GM23338 (cell line): ENCODE measurements at regions not wholly inside any gene's neighbourhood (a gene's known extent, or its start where the extent isn't known, plus 50 kb on each side); places are given as distances from the start of the nearest gene placed in this dataset.

Experiments used
- ATAC-seq: fragments of 200-7000 bp; cut with Tn5 transposase; 3 replicates; pipeline ENCODE4 v1.9.1; 2020
- DNase-seq: peaks from one replicate; pipeline ENCODE4 v3.0.0-alpha.2; 2015; ENCODE audit warnings: low spot score
- H2AFZ ChIP-seq: fragments of 200-600 bp; sonication (generic); 2 replicates; pipeline ENCODE4 v1.8.0; 2016; ENCODE audit warnings: antibody characterized with exemption, mild to moderate bottlenecking, moderate library complexity
- H3F3A ChIP-seq: fragments of 200-600 bp; sonication (generic); replicated peaks from 2 replicates; pipeline ENCODE4 v1.8.0; 2017; ENCODE audit warnings: antibody characterized with exemption, mixed run types, low read depth
- H3K27ac ChIP-seq: fragments of 200-600 bp; sonication (generic); 2 replicates; pipeline ENCODE4 v1.6.1; 2016; ENCODE audit warnings: low read depth
- H3K27me3 ChIP-seq: fragments of 200-600 bp; sonication (generic); 2 replicates; pipeline ENCODE4 v1.8.0; 2016; ENCODE audit warnings: mild to moderate bottlenecking, mixed run types, moderate library complexity; ENCODE audit not compliant: insufficient read depth
- H3K36me3 ChIP-seq: fragments of 200-600 bp; sonication (generic); 2 replicates; pipeline ENCODE4 v1.8.0; 2016; ENCODE audit warnings: mild to moderate bottlenecking; ENCODE audit not compliant: insufficient read depth
- H3K4me1 ChIP-seq: fragments of 200-600 bp; sonication (generic); 2 replicates; pipeline ENCODE4 v1.8.0; 2016; ENCODE audit warnings: mild to moderate bottlenecking, moderate library complexity; ENCODE audit not compliant: insufficient read depth
- H3K4me2 ChIP-seq: fragments of 200-600 bp; sonication (generic); 2 replicates; pipeline ENCODE4 v1.7.1; 2017; ENCODE audit warnings: mixed run types
- H3K4me3 ChIP-seq: fragments of 200-600 bp; sonication (generic); 2 replicates; pipeline ENCODE4 v1.6.1; 2016; ENCODE audit warnings: mixed run types
- H3K79me2 ChIP-seq: fragments of 200-600 bp; sonication (generic); replicated peaks from 2 replicates; pipeline ENCODE4 v1.8.0; 2017; ENCODE audit warnings: mild to moderate bottlenecking; ENCODE audit not compliant: insufficient read depth
- H3K9me2 ChIP-seq: fragments of 200-600 bp; sonication (generic); 2 replicates; pipeline ENCODE4 v1.8.0; 2017; ENCODE audit not compliant: insufficient read depth
- H4K20me1 ChIP-seq: fragments of 200-600 bp; sonication (generic); replicated peaks from 2 replicates; pipeline ENCODE4 v1.8.0; 2017; ENCODE audit warnings: mild to moderate bottlenecking; ENCODE audit not compliant: insufficient read depth
- H3K27ac Mint-ChIP-seq: 2 replicates; pipeline ENCODE4 v1.8.0; 2020; ENCODE audit warnings: inconsistent platforms, mild to moderate bottlenecking, moderate library complexity, mixed read lengths
- H3K27me3 Mint-ChIP-seq: 3 replicates; pipeline ENCODE4 v1.8.0; 2022; ENCODE audit warnings: low read depth, mild to moderate bottlenecking, moderate library complexity, mixed read lengths, inconsistent platforms; ENCODE audit not compliant: insufficient read depth, poor library complexity
- H3K36me3 Mint-ChIP-seq: 3 replicates; pipeline ENCODE4 v1.8.0; 2021; ENCODE audit warnings: low read depth, mild to moderate bottlenecking, inconsistent platforms, moderate library complexity, mixed read lengths
- H3K4me1 Mint-ChIP-seq: 3 replicates; pipeline ENCODE4 v1.8.0; 2020; ENCODE audit warnings: mild to moderate bottlenecking, inconsistent platforms, mixed read lengths
- H3K4me3 Mint-ChIP-seq: 3 replicates; pipeline ENCODE4 v1.8.0; 2021; ENCODE audit warnings: moderate library complexity, mild to moderate bottlenecking, inconsistent platforms, mixed read lengths
- H3K9me3 Mint-ChIP-seq: 3 replicates; pipeline ENCODE4 v1.8.0; 2020; ENCODE audit warnings: moderate library complexity, mild to moderate bottlenecking, inconsistent platforms, mixed read lengths
- CREB1 ChIP-seq: fragments of 250-450 bp; sonication (Bioruptor Pico); IDR thresholded peaks from 2 replicates; pipeline ENCODE4 v1.5.0; 2020; ENCODE audit warnings: low read depth, mild to moderate bottlenecking, moderate library complexity
- EZH2 ChIP-seq: fragments of 200-600 bp; sonication (generic); IDR thresholded peaks from one replicate; pipeline ENCODE4 v1.8.0; 2017; ENCODE audit warnings: antibody characterized with exemption, mild to moderate bottlenecking, low read depth; ENCODE audit not compliant: unreplicated experiment
- JUNB ChIP-seq: IDR thresholded peaks from one replicate; pipeline ENCODE4 v1.6.1; 2016; ENCODE audit warnings: antibody characterized with exemption; ENCODE audit not compliant: unreplicated experiment
- NANOG ChIP-seq: IDR thresholded peaks from 2 replicates; pipeline ENCODE4 v1.6.1; 2016; ENCODE audit warnings: antibody characterized with exemption, borderline replicate concordance
- POLR2AphosphoS5 ChIP-seq: IDR thresholded peaks from 2 replicates; pipeline ENCODE4 v1.6.1; 2016; ENCODE audit warnings: antibody characterized with exemption, low read depth
- ZNF331 ChIP-seq: fragments of 250-450 bp; sonication (Bioruptor Pico); IDR thresholded peaks from 2 replicates; pipeline ENCODE4 v1.5.0; 2020; ENCODE audit warnings: low read depth, mild to moderate bottlenecking, moderate library complexity
- TF ChIP-seq, protein P1 (sequence below): fragments of 250-450 bp; sonication (Bioruptor Pico); IDR thresholded peaks from 2 replicates; pipeline ENCODE4 v1.5.0; 2020; ENCODE audit warnings: mild to moderate bottlenecking, moderate library complexity
- TF ChIP-seq, protein P2 (sequence below): IDR thresholded peaks from 2 replicates; pipeline ENCODE4 v1.6.1; 2016; ENCODE audit warnings: antibody characterized with exemption

DNA sequence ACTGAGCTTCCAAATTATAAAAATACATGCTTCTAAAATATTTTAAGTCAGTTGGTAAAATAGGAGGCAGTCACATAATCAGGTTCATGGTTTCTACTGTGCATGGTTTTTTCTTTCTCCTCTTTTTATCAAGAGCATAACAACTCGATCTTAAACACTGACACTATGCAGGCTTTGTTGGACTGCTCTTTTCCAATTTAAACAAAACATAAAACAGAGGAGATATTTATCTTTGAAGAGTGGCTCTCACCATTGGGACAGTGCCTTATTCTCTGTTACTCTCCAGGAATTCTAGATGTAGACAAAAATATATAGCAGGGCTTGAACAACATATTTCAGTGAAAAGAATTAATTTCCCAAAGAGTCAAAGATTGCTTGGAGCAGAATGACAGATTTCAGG, 883.5 kb upstream of the ADGRL2 start:
- Mint-ChIP-seq H3K9me3 (no peaks in the 10 kb centered on the region; the same call in 2 of the 3 replicates), H3K4me1 (no peaks in the 10 kb centered on the region), H3K36me3 (no peaks in the 10 kb centered on the region), H3K27me3 (no peaks in the 10 kb centered on the region), H3K4me3 (no peak overlapping the region), H3K27ac (no peak overlapping the region)
- Histone ChIP-seq H3K4me3 (no peak overlapping the region), H3F3A (no peaks in the 10 kb centered on the region), H3K4me1 (no peaks in the 10 kb centered on the region), H3K79me2 (no peaks in the 10 kb centered on the region), H3K36me3 (no peaks in the 10 kb centered on the region), H3K9me2 (no peaks in the 10 kb centered on the region), H3K27me3 (no peaks in the 10 kb centered on the region), H3K27ac (no peak overlapping the region), H3K4me2 (no peak overlapping the region), H2AFZ (0 out of 2 replicates have a peak overlapping the region, but pooled peaks have one; percentile 28), H4K20me1 (no peaks in the 10 kb centered on the region)
- ATAC-seq (no peak), DNase-seq (no peak)
- TF ChIP-seq JUNB (no peak), POLR2AphosphoS5 (no peak), NANOG (no peak), ZNF331 (no peak), CREB1 (CRISPR knock-in tag) (no peak), EZH2 (no peak)
- TF ChIP-seq, protein P1, sequence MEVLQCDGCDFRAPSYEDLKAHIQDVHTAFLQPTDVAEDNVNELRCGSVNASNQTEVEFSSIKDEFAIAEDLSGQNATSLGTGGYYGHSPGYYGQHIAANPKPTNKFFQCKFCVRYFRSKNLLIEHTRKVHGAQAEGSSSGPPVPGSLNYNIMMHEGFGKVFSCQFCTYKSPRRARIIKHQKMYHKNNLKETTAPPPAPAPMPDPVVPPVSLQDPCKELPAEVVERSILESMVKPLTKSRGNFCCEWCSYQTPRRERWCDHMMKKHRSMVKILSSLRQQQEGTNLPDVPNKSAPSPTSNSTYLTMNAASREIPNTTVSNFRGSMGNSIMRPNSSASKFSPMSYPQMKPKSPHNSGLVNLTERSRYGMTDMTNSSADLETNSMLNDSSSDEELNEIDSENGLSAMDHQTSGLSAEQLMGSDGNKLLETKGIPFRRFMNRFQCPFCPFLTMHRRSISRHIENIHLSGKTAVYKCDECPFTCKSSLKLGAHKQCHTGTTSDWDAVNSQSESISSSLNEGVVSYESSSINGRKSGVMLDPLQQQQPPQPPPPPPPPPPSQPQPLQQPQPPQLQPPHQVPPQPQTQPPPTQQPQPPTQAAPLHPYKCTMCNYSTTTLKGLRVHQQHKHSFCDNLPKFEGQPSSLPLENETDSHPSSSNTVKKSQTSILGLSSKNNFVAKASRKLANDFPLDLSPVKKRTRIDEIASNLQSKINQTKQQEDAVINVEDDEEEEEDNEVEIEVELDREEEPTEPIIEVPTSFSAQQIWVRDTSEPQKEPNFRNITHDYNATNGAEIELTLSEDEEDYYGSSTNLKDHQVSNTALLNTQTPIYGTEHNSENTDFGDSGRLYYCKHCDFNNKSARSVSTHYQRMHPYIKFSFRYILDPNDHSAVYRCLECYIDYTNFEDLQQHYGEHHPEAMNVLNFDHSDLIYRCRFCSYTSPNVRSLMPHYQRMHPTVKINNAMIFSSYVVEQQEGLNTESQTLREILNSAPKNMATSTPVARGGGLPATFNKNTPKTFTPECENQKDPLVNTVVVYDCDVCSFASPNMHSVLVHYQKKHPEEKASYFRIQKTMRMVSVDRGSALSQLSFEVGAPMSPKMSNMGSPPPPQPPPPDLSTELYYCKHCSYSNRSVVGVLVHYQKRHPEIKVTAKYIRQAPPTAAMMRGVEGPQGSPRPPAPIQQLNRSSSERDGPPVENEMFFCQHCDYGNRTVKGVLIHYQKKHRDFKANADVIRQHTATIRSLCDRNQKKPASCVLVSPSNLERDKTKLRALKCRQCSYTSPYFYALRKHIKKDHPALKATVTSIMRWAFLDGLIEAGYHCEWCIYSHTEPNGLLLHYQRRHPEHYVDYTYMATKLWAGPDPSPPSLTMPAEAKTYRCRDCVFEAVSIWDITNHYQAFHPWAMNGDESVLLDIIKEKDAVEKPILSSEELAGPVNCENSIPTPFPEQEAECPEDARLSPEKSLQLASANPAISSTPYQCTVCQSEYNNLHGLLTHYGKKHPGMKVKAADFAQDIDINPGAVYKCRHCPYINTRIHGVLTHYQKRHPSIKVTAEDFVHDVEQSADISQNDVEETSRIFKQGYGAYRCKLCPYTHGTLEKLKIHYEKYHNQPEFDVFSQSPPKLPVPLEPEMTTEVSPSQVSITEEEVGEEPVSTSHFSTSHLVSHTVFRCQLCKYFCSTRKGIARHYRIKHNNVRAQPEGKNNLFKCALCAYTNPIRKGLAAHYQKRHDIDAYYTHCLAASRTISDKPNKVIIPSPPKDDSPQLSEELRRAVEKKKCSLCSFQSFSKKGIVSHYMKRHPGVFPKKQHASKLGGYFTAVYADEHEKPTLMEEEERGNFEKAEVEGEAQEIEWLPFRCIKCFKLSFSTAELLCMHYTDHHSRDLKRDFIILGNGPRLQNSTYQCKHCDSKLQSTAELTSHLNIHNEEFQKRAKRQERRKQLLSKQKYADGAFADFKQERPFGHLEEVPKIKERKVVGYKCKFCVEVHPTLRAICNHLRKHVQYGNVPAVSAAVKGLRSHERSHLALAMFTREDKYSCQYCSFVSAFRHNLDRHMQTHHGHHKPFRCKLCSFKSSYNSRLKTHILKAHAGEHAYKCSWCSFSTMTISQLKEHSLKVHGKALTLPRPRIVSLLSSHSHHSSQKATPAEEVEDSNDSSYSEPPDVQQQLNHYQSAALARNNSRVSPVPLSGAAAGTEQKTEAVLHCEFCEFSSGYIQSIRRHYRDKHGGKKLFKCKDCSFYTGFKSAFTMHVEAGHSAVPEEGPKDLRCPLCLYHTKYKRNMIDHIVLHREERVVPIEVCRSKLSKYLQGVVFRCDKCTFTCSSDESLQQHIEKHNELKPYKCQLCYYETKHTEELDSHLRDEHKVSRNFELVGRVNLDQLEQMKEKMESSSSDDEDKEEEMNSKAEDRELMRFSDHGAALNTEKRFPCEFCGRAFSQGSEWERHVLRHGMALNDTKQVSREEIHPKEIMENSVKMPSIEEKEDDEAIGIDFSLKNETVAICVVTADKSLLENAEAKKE (CRISPR knock-in tag): no peak
- TF ChIP-seq, protein P2, sequence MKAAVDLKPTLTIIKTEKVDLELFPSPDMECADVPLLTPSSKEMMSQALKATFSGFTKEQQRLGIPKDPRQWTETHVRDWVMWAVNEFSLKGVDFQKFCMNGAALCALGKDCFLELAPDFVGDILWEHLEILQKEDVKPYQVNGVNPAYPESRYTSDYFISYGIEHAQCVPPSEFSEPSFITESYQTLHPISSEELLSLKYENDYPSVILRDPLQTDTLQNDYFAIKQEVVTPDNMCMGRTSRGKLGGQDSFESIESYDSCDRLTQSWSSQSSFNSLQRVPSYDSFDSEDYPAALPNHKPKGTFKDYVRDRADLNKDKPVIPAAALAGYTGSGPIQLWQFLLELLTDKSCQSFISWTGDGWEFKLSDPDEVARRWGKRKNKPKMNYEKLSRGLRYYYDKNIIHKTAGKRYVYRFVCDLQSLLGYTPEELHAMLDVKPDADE: no peak
